ENCODE measurements at regions not wholly inside any gene's neighbourhood (a gene's known extent, or its start where the extent isn't known, plus 50 kb on each side); places are given as distances from the start of the nearest gene placed in this dataset.
A peak's percentile ranks its signal among the peaks of the same experiment; 100 is the strongest.
"Not testable (repeated sequence)": the region's sequence is repeated elsewhere in the genome, so short reads cannot be mapped to it uniquely, and the experiment has no call there.

DNA sequence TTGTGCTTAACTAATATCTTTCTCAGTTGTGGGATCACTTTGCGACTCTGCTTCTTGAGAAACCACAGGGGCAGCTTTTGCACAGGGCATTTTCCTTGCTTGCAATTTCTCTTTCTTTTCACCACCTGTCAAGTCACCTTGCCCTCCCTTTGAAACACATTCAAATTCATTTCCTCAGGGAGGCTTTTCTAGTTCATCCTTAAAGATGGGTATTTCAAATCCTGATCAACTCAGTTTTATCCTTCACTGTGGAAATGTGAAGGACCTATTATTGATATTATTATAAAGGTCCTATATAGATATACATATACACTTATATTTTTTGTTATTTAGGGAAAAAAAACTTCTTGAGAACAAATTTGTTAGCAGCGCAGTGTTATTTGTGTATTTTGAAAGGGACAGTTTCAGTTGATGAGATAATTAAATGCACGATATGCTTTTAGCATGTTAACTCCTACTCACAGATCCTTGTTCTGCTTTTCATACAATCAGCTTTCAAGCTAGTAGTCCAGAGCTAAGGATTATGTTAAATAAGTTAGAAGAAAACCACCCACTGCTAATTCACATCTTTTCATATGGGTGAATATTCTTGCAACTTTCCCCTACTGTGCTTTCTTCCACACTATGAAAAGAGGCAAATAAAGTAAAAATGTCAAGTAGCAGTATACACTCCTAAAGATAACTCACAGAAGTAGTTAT is 501.4 kb upstream of the RGS6 start:
- DNase-seq: no peak
- 65 to 75% (median 68%) methylated on average over 3 of the region's 3 CpGs for WGBS, 5 donors
- Histone ChIP-seq H3K27me3 (replicated peaks in 1 of 7) (no peaks in the 10 kb centered on the region), H3K36me3 (peaks cover 0 to 19% (median 0%) of the 10 kb centered on the region in 6 donors), H3K4me1 (peaks cover 12 to 55% (median 31%) of the 10 kb centered on the region in 6 donors), H3K27ac (no peak overlapping the region), H3K9me3 (peaks cover 0 to 22% (median 18%) of the 10 kb centered on the region in 8 donors), H3K4me3 (no peak overlapping the region)
- TF ChIP-seq POLR2A (IDR thresholded peaks at IDR 0.05) (no peak), POLR2AphosphoS5 (IDR thresholded peaks at IDR 0.05) (no peak)
- TF ChIP-seq, protein P1, sequence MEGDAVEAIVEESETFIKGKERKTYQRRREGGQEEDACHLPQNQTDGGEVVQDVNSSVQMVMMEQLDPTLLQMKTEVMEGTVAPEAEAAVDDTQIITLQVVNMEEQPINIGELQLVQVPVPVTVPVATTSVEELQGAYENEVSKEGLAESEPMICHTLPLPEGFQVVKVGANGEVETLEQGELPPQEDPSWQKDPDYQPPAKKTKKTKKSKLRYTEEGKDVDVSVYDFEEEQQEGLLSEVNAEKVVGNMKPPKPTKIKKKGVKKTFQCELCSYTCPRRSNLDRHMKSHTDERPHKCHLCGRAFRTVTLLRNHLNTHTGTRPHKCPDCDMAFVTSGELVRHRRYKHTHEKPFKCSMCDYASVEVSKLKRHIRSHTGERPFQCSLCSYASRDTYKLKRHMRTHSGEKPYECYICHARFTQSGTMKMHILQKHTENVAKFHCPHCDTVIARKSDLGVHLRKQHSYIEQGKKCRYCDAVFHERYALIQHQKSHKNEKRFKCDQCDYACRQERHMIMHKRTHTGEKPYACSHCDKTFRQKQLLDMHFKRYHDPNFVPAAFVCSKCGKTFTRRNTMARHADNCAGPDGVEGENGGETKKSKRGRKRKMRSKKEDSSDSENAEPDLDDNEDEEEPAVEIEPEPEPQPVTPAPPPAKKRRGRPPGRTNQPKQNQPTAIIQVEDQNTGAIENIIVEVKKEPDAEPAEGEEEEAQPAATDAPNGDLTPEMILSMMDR (IDR thresholded peaks at IDR 0.05 in 8 of 11, conservative IDR thresholded peaks at IDR 0.05 in 3 of 11): no peak
- intact Hi-C loops (cut with DNase I; ENCODE audit: low total_unique reads): no loop called here

- no peak for TF ChIP-seq POLR2AphosphoS5 (IDR thresholded peaks at IDR 0.05)
- TF ChIP-seq, protein P1 (IDR thresholded peaks at IDR 0.05 in 8 of 11, conservative IDR thresholded peaks at IDR 0.05 in 3 of 11): no peak
- TF ChIP-seq POLR2A (IDR thresholded peaks at IDR 0.05): no peak
- Histone ChIP-seq H3K4me3 (no peak overlapping the region), H3K4me1 (peaks cover 12 to 55% (median 32%) of the 10 kb centered on the region in 6 donors), H3K27me3 (replicated peaks in 1 of 7) (no peaks in the 10 kb centered on the region), H3K36me3 (peaks cover 0 to 9% (median 0%) of the 10 kb centered on the region in 6 donors), H3K27ac (peak overlapping the region in 5 of 8 donors; percentile 16 to 54 (median 42)), H3K9me3 (peaks cover 0 to 6% (median 1%) of the 10 kb centered on the region in 8 donors)
- intact Hi-C loops (cut with DNase I; ENCODE audit: low total_unique reads): no loop called here
- WGBS, 5 donors: 80 to 91% (median 87%) methylated on average over 3 of the region's 3 CpGs
- no peak for DNase-seq
Observed at GRCh38 chr14:71432334-71433110, 499.7 kb upstream of the RGS6 start.

DNA sequence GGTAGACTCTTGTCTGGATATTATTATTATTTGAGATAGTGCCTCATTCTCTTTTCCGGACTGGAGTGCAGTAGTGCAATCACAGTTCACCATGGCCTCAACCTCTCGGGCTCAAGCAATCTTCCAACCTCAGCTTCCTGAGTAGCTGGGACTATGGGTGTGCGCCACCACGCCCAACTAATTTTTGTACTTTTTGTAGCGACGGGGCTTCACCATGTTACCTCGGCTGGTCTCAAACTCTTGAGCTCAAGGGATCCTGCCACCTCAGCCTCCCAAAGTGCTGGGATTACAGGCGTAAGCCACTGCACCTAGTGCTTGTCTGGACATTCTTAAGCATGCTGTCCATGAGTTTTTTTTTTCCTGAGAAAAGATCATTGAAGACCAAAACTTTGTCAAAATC is 498.9 kb upstream of the RGS6 start:
- TF ChIP-seq POLR2AphosphoS5 (IDR thresholded peaks at IDR 0.05) (peak in 2 of 3 donors; percentile 30 to 40), POLR2A (IDR thresholded peaks at IDR 0.05) (no peak)
- peaks cover 12 to 61% (median 36%) of the 10 kb centered on the region in 6 donors for H3K4me1 ChIP-seq
- no peaks in the 10 kb centered on the region for H3K27me3 ChIP-seq (replicated peaks in 1 of 7)
- H3K36me3 ChIP-seq: peaks cover 0 to 9% (median 0%) of the 10 kb centered on the region in 6 donors
- WGBS, 5 donors: 71 to 86% (median 78%) methylated on average over 8 of the region's 8 CpGs
- intact Hi-C loops (cut with DNase I; ENCODE audit: low total_unique reads): no loop called here
- no peak overlapping the region for H3K4me3 ChIP-seq
- H3K27ac ChIP-seq: peak overlapping the region in 5 of 8 donors; percentile 16 to 54 (median 42)
- DNase-seq: no peak
- peaks cover 0 to 4% (median 0%) of the 10 kb centered on the region in 8 donors for H3K9me3 ChIP-seq

DNA sequence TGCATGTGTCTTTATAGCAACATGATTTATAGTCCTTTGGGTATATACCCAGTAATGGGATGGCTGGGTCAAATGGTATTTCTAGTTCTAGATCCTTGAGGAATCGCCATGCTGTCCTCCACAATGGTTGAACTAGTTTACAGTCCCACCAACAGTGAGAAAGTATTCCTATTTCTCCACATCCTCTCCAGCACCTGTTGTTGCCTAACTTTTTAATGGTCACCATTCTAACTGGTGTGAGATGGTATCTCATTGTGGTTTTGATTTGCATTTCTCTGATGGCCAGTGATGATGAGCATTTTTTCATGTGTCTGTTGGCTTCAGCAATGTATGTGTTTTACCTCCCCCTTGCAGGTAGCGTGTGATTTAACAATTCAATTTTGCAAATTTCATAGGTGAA is 496.6 kb upstream of the RGS6 start:
- H3K27me3 ChIP-seq (replicated peaks in 1 of 7); H3K27ac ChIP-seq; intact Hi-C loops (cut with DNase I; ENCODE audit: low total_unique reads); H3K36me3 ChIP-seq; H3K4me3 ChIP-seq; H3K9me3 ChIP-seq; DNase-seq: not testable (repeated sequence)
- WGBS, 5 donors: 96 to 100% (median 99%) methylated on average over 2 of the region's 2 CpGs
- H3K4me1 ChIP-seq: peaks cover 7 to 52% (median 31%) of the 10 kb centered on the region in 6 donors

GRCh38 chr14:71437870-71438269 is 494.4 kb upstream of the RGS6 start:
- 79 to 85% (median 84%) methylated on average over 4 of the region's 4 CpGs for WGBS, 5 donors
- Histone ChIP-seq H3K9me3 (peaks cover 0 to 4% (median 0%) of the 10 kb centered on the region in 8 donors), H3K4me3 (no peak overlapping the region), H3K36me3 (peaks cover 0 to 9% (median 0%) of the 10 kb centered on the region in 6 donors), H3K27ac (peak overlapping the region in 5 of 8 donors; percentile 1 to 47 (median 28)), H3K27me3 (replicated peaks in 1 of 7) (no peaks in the 10 kb centered on the region), H3K4me1 (peaks cover 0 to 35% (median 19%) of the 10 kb centered on the region in 6 donors)
- intact Hi-C loops (cut with DNase I; ENCODE audit: low total_unique reads): no loop called here
- no peak for TF ChIP-seq POLR2AphosphoS5 (IDR thresholded peaks at IDR 0.05)
- TF ChIP-seq, protein P1 (IDR thresholded peaks at IDR 0.05 in 8 of 11, conservative IDR thresholded peaks at IDR 0.05 in 3 of 11): no peak
- no peak for TF ChIP-seq POLR2A (IDR thresholded peaks at IDR 0.05)
- no peak for DNase-seq
